HepG2 (cell line): ENCODE measurements at regions not wholly inside any gene's neighbourhood (a gene's known extent, or its start where the extent isn't known, plus 50 kb on each side); places are given as distances from the start of the nearest gene placed in this dataset.

ENCODE experiments used
- ATAC-seq: fragments of 200-7000 bp; cut with Tn5 transposase; 3 replicates; pipeline ENCODE4 v1.9.1; 2020; ENCODE audit warnings: mild to moderate bottlenecking, moderate library complexity
- BruUV-seq: library from RNA; stranded (reverse); fragments of 400-500 nt; replicated peaks from 2 replicates; lab custom pipeline; 2021; lab: Mats Ljungman, UMichigan
- CTCF ChIA-PET: fragments of 300-600 bp; formaldehyde crosslinking; extraction: SDS; loops from one replicate; lab custom pipeline; 2021; ENCODE audit warnings: low total read pairs, inconsistent platforms, low intra/inter-chr PET ratio; lab: Yijun Ruan, JAX
- POLR2A ChIA-PET: fragments of 350-600 bp; sonication (Branson Sonifier 250); formaldehyde crosslinking; loops from one replicate; lab custom pipeline; 2020; ENCODE audit warnings: antibody characterized with exemption, inconsistent platforms; lab: Yijun Ruan, JAX
- DNase-seq: peaks from one replicate; pipeline ENCODE4 v3.0.0-alpha.2; 2015; ENCODE audit warnings: low spot score
- FAIRE-seq: peaks from 3 replicates; lab custom pipeline; 2011; peaks lifted over from hg19 to GRCh38; lab: Jason Lieb, UNC
- H2AFZ ChIP-seq: one replicate; pipeline ENCODE4 v1.6.1; 2011; ENCODE audit warnings: low read length, inconsistent platforms
- H3K27ac ChIP-seq: fragments of 300-600 bp; 3 replicates; pipeline ENCODE4 v1.8.0; 2011; ENCODE audit warnings: mixed run types, mild to moderate bottlenecking, mixed read lengths, low read length, inconsistent platforms; ENCODE audit not compliant: insufficient read depth; ENCODE audit errors: extremely low read length
- H3K27me3 ChIP-seq, 2 experiments: fragments of 200-600 bp in 1 of 2; 2 replicates in 1 of 2; 3 replicates in 1 of 2; pipeline versions ENCODE4 v1.6.0 to v1.8.0; 2011; ENCODE audit warnings: low read length in 2 of 2, mild to moderate bottlenecking in 2 of 2, moderate library complexity in 2 of 2, inconsistent platforms in 1 of 2; ENCODE audit not compliant: insufficient read depth in 2 of 2, control insufficient read depth in 1 of 2
- H3K36me3 ChIP-seq, 2 experiments: fragments of 200-600 bp in 1 of 2; replicated peaks in 1 of 2; 2 replicates in 1 of 2; 3 replicates in 1 of 2; pipeline versions ENCODE4 v1.5.1 to v1.8.0; 2011; ENCODE audit warnings: low read length in 2 of 2, inconsistent platforms in 1 of 2; ENCODE audit not compliant: insufficient read depth in 2 of 2, control insufficient read depth in 1 of 2
- H3K4me1 ChIP-seq: 2 replicates; pipeline ENCODE4 v1.5.1; 2012; ENCODE audit warnings: low read length, inconsistent platforms; ENCODE audit not compliant: insufficient read depth
- H3K4me2 ChIP-seq: 2 replicates; pipeline ENCODE4 v1.6.0; 2011; ENCODE audit warnings: low read depth, low read length, inconsistent platforms
- H3K4me3 ChIP-seq, 3 experiments: fragments of 200-600 bp in 1 of 3; sonication (generic), shearing (Covaris generic) in 1 of 3; replicated peaks in 1 of 3; 2 replicates each; pipeline ENCODE4 v1.5.1; 2011 to 2016; ENCODE audit warnings: low read length in 3 of 3, inconsistent platforms in 2 of 3, low read depth in 2 of 3, mild to moderate bottlenecking in 2 of 3, control low read depth in 1 of 3, mixed read lengths in 1 of 3; ENCODE audit not compliant: insufficient read depth in 1 of 3
- H3K79me2 ChIP-seq: one replicate; pipeline ENCODE4 v1.6.1; 2011; ENCODE audit warnings: low read length, inconsistent platforms; ENCODE audit not compliant: insufficient read depth
- H3K9ac ChIP-seq: 2 replicates; pipeline ENCODE4 v1.6.0; 2011; ENCODE audit warnings: mild to moderate bottlenecking, low read depth, low read length, inconsistent platforms; ENCODE audit not compliant: insufficient read depth
- H3K9me3 ChIP-seq: 2 replicates; pipeline ENCODE4 v1.5.1; 2012; ENCODE audit warnings: mild to moderate bottlenecking, low read length
- H4K20me1 ChIP-seq: 2 replicates; pipeline ENCODE4 v1.6.0; 2011; ENCODE audit warnings: inconsistent platforms, mild to moderate bottlenecking, low read length, moderate library complexity; ENCODE audit not compliant: insufficient read depth
- CBX1 ChIP-seq: IDR thresholded peaks from one replicate; pipeline ENCODE4 v1.6.1; 2016; ENCODE audit warnings: antibody characterized with exemption, low read depth
- ETV5 ChIP-seq: IDR thresholded peaks from 2 replicates; pipeline ENCODE4 v1.6.1; 2018; ENCODE audit warnings: missing biosample characterization, missing genetic modification reagents, inconsistent platforms, borderline replicate concordance
- ZNF629 ChIP-seq: sonication (generic); formaldehyde crosslinking; conservative IDR thresholded peaks from 2 replicates; pipeline ENCODE4 v1.5.0; 2020; ENCODE audit warnings: missing genetic modification reagents
- ZSCAN30 ChIP-seq: sonication (generic); formaldehyde crosslinking; IDR thresholded peaks from 2 replicates; pipeline ENCODE4 v1.5.0; 2020; ENCODE audit warnings: mild to moderate bottlenecking, missing genetic modification reagents
- WGBS: methylation state at CpG from one replicate; pipeline ENCODE4 v1.1.6; 2017; ENCODE audit warnings: low lambda C conversion rate; 5-methylcytosine and 5-hydroxymethylcytosine counted together
- in situ Hi-C: cut with HindIII; loops from 2 replicates; pipeline ENCODE4 v1.10.0; 2017; ENCODE audit warnings: low pct_unique_long_range_greater_than_20kb; ENCODE audit not compliant: extremely low pct_ligation_motif_present
- intact Hi-C: fragments of 100-400 bp; cut with micrococcal nuclease; formaldehyde crosslinking; loops from one replicate; pipeline ENCODE4 v1.10.0; 2022; ENCODE audit not compliant: unreplicated experiment
- TF ChIP-seq, protein P1 (sequence below): sonication (generic); formaldehyde crosslinking; conservative IDR thresholded peaks from 2 replicates; pipeline ENCODE4 v1.4.0; 2020; ENCODE audit warnings: missing genetic modification reagents
- TF ChIP-seq, protein P2 (sequence below): sonication (generic); formaldehyde crosslinking; IDR thresholded peaks from 2 replicates; pipeline ENCODE4 v1.5.0; 2020; ENCODE audit warnings: missing genetic modification reagents
- TF ChIP-seq, protein P3 (sequence below): IDR thresholded peaks from 2 replicates; pipeline ENCODE4 v1.6.1; 2016; ENCODE audit warnings: missing compliant biosample characterization, missing genetic modification reagents, borderline replicate concordance
- TF ChIP-seq, protein P4 (sequence below): sonication (generic); formaldehyde crosslinking; IDR thresholded peaks from 2 replicates; pipeline ENCODE4 v1.8.1; 2023; ENCODE audit warnings: missing genetic modification reagents, mild to moderate bottlenecking, borderline replicate concordance

DNA sequence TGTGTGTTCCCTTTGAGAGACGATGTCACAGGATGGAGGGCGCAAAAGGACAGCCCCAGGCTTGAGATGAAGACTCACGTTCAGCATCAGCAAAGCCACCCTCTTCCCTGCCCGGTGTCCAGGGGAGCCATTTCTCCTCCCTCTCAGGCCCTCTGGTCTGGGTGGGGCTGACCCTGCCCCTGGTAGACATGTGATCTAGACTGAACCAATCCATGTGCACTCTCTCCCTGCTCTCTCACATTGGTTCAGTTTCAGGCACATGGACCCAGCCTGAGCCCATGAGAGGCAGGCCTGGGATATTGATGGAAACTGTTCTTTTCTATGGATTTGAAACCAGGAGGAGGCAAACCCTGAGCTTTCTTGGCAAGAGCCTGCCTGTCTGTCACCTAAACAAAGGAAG is 115.6 kb upstream of the IGSF21 start:
- intact Hi-C loops: no loop called here
- CTCF ChIA-PET: no interaction called here
- Histone ChIP-seq H3K79me2 (no peaks in the 10 kb centered on the region), H3K36me3 (no peaks in the 10 kb centered on the region), H2AFZ (no peak overlapping the region), H3K9ac (no peak overlapping the region), H3K4me3 (no peak overlapping the region), H3K27ac (no peak overlapping the region), H4K20me1 (no peaks in the 10 kb centered on the region)
- POLR2A ChIA-PET: no interaction called here
- FAIRE-seq (no peak), DNase-seq (no peak), ATAC-seq (no peak)
- TF ChIP-seq ZSCAN30 (CRISPR knock-in tag) (no peak), ETV5 (CRISPR knock-in tag) (no peak)
- TF ChIP-seq, protein P1, sequence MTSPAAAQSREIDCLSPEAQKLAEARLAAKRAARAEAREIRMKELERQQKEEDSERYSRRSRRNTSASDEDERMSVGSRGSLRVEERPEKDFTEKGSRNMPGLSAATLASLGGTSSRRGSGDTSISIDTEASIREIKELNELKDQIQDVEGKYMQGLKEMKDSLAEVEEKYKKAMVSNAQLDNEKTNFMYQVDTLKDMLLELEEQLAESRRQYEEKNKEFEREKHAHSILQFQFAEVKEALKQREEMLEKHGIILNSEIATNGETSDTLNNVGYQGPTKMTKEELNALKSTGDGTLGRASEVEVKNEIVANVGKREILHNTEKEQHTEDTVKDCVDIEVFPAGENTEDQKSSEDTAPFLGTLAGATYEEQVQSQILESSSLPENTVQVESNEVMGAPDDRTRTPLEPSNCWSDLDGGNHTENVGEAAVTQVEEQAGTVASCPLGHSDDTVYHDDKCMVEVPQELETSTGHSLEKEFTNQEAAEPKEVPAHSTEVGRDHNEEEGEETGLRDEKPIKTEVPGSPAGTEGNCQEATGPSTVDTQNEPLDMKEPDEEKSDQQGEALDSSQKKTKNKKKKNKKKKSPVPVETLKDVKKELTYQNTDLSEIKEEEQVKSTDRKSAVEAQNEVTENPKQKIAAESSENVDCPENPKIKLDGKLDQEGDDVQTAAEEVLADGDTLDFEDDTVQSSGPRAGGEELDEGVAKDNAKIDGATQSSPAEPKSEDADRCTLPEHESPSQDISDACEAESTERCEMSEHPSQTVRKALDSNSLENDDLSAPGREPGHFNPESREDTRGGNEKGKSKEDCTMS: no peak
- TF ChIP-seq, protein P2, sequence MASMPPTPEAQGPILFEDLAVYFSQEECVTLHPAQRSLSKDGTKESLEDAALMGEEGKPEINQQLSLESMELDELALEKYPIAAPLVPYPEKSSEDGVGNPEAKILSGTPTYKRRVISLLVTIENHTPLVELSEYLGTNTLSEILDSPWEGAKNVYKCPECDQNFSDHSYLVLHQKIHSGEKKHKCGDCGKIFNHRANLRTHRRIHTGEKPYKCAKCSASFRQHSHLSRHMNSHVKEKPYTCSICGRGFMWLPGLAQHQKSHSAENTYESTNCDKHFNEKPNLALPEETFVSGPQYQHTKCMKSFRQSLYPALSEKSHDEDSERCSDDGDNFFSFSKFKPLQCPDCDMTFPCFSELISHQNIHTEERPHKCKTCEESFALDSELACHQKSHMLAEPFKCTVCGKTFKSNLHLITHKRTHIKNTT: no peak
- TF ChIP-seq, all 625 proteins: peak for 0
- H3K9me3 ChIP-seq: no peaks in the 10 kb centered on the region
- no CpG with 5 or more reads among the region's 4 CpGs for WGBS
- BruUV-seq: no TSS peak
- no peaks in the 10 kb centered on the region for H3K4me1 ChIP-seq
- H3K4me2 ChIP-seq: no peak overlapping the region
- in situ Hi-C loops: no loop called here
- peaks cover 0 to 2% of the 10 kb centered on the region in 2 experiments; a peak in 1 of 5 replicates for H3K27me3 ChIP-seq

DNA sequence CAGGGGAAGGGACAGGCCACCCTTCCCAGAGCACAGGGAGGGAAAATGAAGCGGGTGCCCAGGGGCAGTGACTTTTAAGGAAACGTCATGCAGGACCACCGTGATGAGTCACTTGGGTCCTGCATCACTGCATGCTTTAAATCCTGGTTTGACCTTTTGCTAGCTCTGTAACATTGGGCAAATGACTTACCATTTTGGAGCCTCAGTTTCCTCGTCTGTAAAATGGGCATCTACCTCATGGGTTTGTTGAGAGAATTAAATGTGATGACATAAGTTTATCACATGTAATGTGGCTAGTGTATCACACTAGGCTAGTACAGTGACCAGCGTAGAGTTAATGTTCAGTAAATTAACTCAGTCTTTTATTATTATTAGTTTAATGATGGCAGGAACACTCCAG is 114.8 kb upstream of the IGSF21 start:
- Histone ChIP-seq H3K4me3 (no peak overlapping the region), H3K79me2 (no peaks in the 10 kb centered on the region), H4K20me1 (no peaks in the 10 kb centered on the region), H3K27me3 (peaks cover 0 to 2% of the 10 kb centered on the region in 2 experiments; a peak in 1 of 5 replicates), H3K36me3 (no peaks in the 10 kb centered on the region), H3K9me3 (no peaks in the 10 kb centered on the region), H3K27ac (no peak overlapping the region), H3K4me2 (no peak overlapping the region), H2AFZ (no peak overlapping the region), H3K9ac (no peak overlapping the region), H3K4me1 (no peaks in the 10 kb centered on the region)
- TF ChIP-seq, protein P3, sequence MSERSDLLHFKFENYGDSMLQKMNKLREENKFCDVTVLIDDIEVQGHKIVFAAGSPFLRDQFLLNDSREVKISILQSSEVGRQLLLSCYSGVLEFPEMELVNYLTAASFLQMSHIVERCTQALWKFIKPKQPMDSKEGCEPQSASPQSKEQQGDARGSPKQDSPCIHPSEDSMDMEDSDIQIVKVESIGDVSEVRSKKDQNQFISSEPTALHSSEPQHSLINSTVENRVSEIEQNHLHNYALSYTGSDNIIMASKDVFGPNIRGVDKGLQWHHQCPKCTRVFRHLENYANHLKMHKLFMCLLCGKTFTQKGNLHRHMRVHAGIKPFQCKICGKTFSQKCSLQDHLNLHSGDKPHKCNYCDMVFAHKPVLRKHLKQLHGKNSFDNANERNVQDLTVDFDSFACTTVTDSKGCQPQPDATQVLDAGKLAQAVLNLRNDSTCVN: no peak
- TF ChIP-seq ZNF629 (CRISPR knock-in tag) (peak; percentile 58), CBX1 (no peak)
- TF ChIP-seq, protein P4, sequence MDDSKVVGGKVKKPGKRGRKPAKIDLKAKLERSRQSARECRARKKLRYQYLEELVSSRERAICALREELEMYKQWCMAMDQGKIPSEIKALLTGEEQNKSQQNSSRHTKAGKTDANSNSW (CRISPR knock-in tag): no peak
- ChIA-PET POLR2A (no interaction called here), CTCF (no interaction called here)
- FAIRE-seq (no peak), DNase-seq (no peak), ATAC-seq (no peak)
- in situ Hi-C loops: no loop called here
- 2% methylated on average over 5 of the region's 5 CpGs for WGBS
- no TSS peak for BruUV-seq
- intact Hi-C loops: no loop called here
